HepG2 (cell line): ENCODE measurements at regions not wholly inside any gene's neighbourhood (a gene's known extent, or its start where the extent isn't known, plus 50 kb on each side); places are given as distances from the start of the nearest gene placed in this dataset.

Experiments
- ATAC-seq: fragments of 200-7000 bp; cut with Tn5 transposase; 3 replicates; pipeline ENCODE4 v1.9.1; 2020; ENCODE audit warnings: mild to moderate bottlenecking, moderate library complexity
- BruUV-seq: library from RNA; stranded (reverse); fragments of 400-500 nt; replicated peaks from 2 replicates; lab custom pipeline; 2021; lab: Mats Ljungman, UMichigan
- CTCF ChIA-PET: fragments of 300-600 bp; formaldehyde crosslinking; extraction: SDS; loops from one replicate; lab custom pipeline; 2021; ENCODE audit warnings: low total read pairs, inconsistent platforms, low intra/inter-chr PET ratio; lab: Yijun Ruan, JAX
- POLR2A ChIA-PET: fragments of 350-600 bp; sonication (Branson Sonifier 250); formaldehyde crosslinking; loops from one replicate; lab custom pipeline; 2020; ENCODE audit warnings: antibody characterized with exemption, inconsistent platforms; lab: Yijun Ruan, JAX
- DNase-seq: peaks from one replicate; pipeline ENCODE4 v3.0.0-alpha.2; 2015; ENCODE audit warnings: low spot score
- FAIRE-seq: peaks from 3 replicates; lab custom pipeline; 2011; peaks lifted over from hg19 to GRCh38; lab: Jason Lieb, UNC
- H2AFZ ChIP-seq: one replicate; pipeline ENCODE4 v1.6.1; 2011; ENCODE audit warnings: low read length, inconsistent platforms
- H3K27ac ChIP-seq: fragments of 300-600 bp; 3 replicates; pipeline ENCODE4 v1.8.0; 2011; ENCODE audit warnings: mixed run types, mild to moderate bottlenecking, mixed read lengths, low read length, inconsistent platforms; ENCODE audit not compliant: insufficient read depth; ENCODE audit errors: extremely low read length
- H3K27me3 ChIP-seq, 2 experiments: fragments of 200-600 bp in 1 of 2; 2 replicates in 1 of 2; 3 replicates in 1 of 2; pipeline versions ENCODE4 v1.6.0 to v1.8.0; 2011; ENCODE audit warnings: low read length in 2 of 2, mild to moderate bottlenecking in 2 of 2, moderate library complexity in 2 of 2, inconsistent platforms in 1 of 2; ENCODE audit not compliant: insufficient read depth in 2 of 2, control insufficient read depth in 1 of 2
- H3K36me3 ChIP-seq, 2 experiments: fragments of 200-600 bp in 1 of 2; replicated peaks in 1 of 2; 2 replicates in 1 of 2; 3 replicates in 1 of 2; pipeline versions ENCODE4 v1.5.1 to v1.8.0; 2011; ENCODE audit warnings: low read length in 2 of 2, inconsistent platforms in 1 of 2; ENCODE audit not compliant: insufficient read depth in 2 of 2, control insufficient read depth in 1 of 2
- H3K4me1 ChIP-seq: 2 replicates; pipeline ENCODE4 v1.5.1; 2012; ENCODE audit warnings: low read length, inconsistent platforms; ENCODE audit not compliant: insufficient read depth
- H3K4me2 ChIP-seq: 2 replicates; pipeline ENCODE4 v1.6.0; 2011; ENCODE audit warnings: low read depth, low read length, inconsistent platforms
- H3K4me3 ChIP-seq, 3 experiments: fragments of 200-600 bp in 1 of 3; sonication (generic), shearing (Covaris generic) in 1 of 3; replicated peaks in 1 of 3; 2 replicates each; pipeline ENCODE4 v1.5.1; 2011 to 2016; ENCODE audit warnings: low read length in 3 of 3, inconsistent platforms in 2 of 3, low read depth in 2 of 3, mild to moderate bottlenecking in 2 of 3, control low read depth in 1 of 3, mixed read lengths in 1 of 3; ENCODE audit not compliant: insufficient read depth in 1 of 3
- H3K79me2 ChIP-seq: one replicate; pipeline ENCODE4 v1.6.1; 2011; ENCODE audit warnings: low read length, inconsistent platforms; ENCODE audit not compliant: insufficient read depth
- H3K9ac ChIP-seq: 2 replicates; pipeline ENCODE4 v1.6.0; 2011; ENCODE audit warnings: mild to moderate bottlenecking, low read depth, low read length, inconsistent platforms; ENCODE audit not compliant: insufficient read depth
- H3K9me3 ChIP-seq: 2 replicates; pipeline ENCODE4 v1.5.1; 2012; ENCODE audit warnings: mild to moderate bottlenecking, low read length
- H4K20me1 ChIP-seq: 2 replicates; pipeline ENCODE4 v1.6.0; 2011; ENCODE audit warnings: inconsistent platforms, mild to moderate bottlenecking, low read length, moderate library complexity; ENCODE audit not compliant: insufficient read depth
- ATAD3A ChIP-seq: sonication (generic); formaldehyde crosslinking; IDR thresholded peaks from 2 replicates; pipeline ENCODE4 v1.4.0; 2020; ENCODE audit warnings: missing genetic modification reagents
- E2F5 ChIP-seq: sonication (generic); formaldehyde crosslinking; conservative IDR thresholded peaks from 2 replicates; pipeline ENCODE4 v1.4.0; 2020; ENCODE audit warnings: missing genetic modification reagents
- ELF3 ChIP-seq: IDR thresholded peaks from 2 replicates; pipeline ENCODE4 v1.6.1; 2016; ENCODE audit warnings: missing genetic modification reagents, missing compliant biosample characterization
- FOXA3 ChIP-seq: IDR thresholded peaks from 2 replicates; pipeline ENCODE4 v1.6.1; 2016; ENCODE audit warnings: missing genetic modification reagents, missing compliant biosample characterization
- IRF9 ChIP-seq: sonication (generic); formaldehyde crosslinking; IDR thresholded peaks from 2 replicates; pipeline ENCODE4 v1.8.0; 2022; ENCODE audit warnings: missing genetic modification reagents, mild to moderate bottlenecking, borderline replicate concordance
- KAT7 ChIP-seq: IDR thresholded peaks from 2 replicates; pipeline ENCODE4 v1.6.1; 2018; ENCODE audit warnings: borderline replicate concordance, missing compliant biosample characterization
- KDM3A ChIP-seq: IDR thresholded peaks from 2 replicates; pipeline ENCODE4 v1.6.1; 2018; ENCODE audit warnings: low read depth, missing compliant biosample characterization
- MAFG ChIP-seq: sonication (generic); formaldehyde crosslinking; IDR thresholded peaks from 2 replicates; pipeline ENCODE4 v1.5.1; 2020; ENCODE audit warnings: mild to moderate bottlenecking, missing genetic modification reagents
- MAFK ChIP-seq, 2 experiments: IDR thresholded peaks in 1 of 2; conservative IDR thresholded peaks in 1 of 2; 2 replicates each; pipeline ENCODE4 v1.6.1; 2011; ENCODE audit warnings: improper control_type of control experiment in 2 of 2, low read length in 2 of 2
- MTERF4 ChIP-seq: sonication (generic); formaldehyde crosslinking; IDR thresholded peaks from 2 replicates; pipeline ENCODE4 v1.8.0; 2023; ENCODE audit warnings: mild to moderate bottlenecking, missing genetic modification reagents
- PCBP2 ChIP-seq: fragments of 200-400 bp; formaldehyde crosslinking; optimal IDR thresholded peaks from 2 replicates; pipeline ENCODE3; 2018; ENCODE audit warnings: low read length, low read depth; ENCODE audit not compliant: poor library complexity, severe bottlenecking
- SETDB1 ChIP-seq: sonication (generic); formaldehyde crosslinking; IDR thresholded peaks from 2 replicates; pipeline ENCODE4 v1.5.1; 2020; ENCODE audit warnings: missing genetic modification reagents, mild to moderate bottlenecking, borderline replicate concordance
- STAT5B ChIP-seq: sonication (generic); formaldehyde crosslinking; IDR thresholded peaks from 2 replicates; pipeline ENCODE4 v1.4.0; 2020; ENCODE audit warnings: missing genetic modification reagents
- YY1 ChIP-seq: IDR thresholded peaks from 2 replicates; pipeline ENCODE4 v1.6.1; 2011; ENCODE audit warnings: low read length, low read depth, moderate library complexity, mild to moderate bottlenecking; ENCODE audit not compliant: insufficient read depth, insufficient replicate concordance
- ZNF138 ChIP-seq: sonication (generic); formaldehyde crosslinking; IDR thresholded peaks from 2 replicates; pipeline ENCODE4 v1.5.0; 2020; ENCODE audit warnings: mild to moderate bottlenecking, low read depth, missing genetic modification reagents
- ZNF382 ChIP-seq: sonication (generic); formaldehyde crosslinking; IDR thresholded peaks from 2 replicates; pipeline ENCODE4 v1.5.0; 2020; ENCODE audit warnings: missing genetic modification reagents, mild to moderate bottlenecking, borderline replicate concordance
- ZNF550 ChIP-seq: sonication (generic); formaldehyde crosslinking; IDR thresholded peaks from 2 replicates; pipeline ENCODE4 v1.4.0; 2020; ENCODE audit warnings: mild to moderate bottlenecking, missing genetic modification reagents, borderline replicate concordance
- ZNF605 ChIP-seq: sonication (generic); formaldehyde crosslinking; IDR thresholded peaks from 2 replicates; pipeline ENCODE4 v1.8.0; 2022; ENCODE audit warnings: mild to moderate bottlenecking, missing genetic modification reagents
- ZSCAN29 ChIP-seq: sonication (generic); formaldehyde crosslinking; conservative IDR thresholded peaks from 2 replicates; pipeline ENCODE4 v1.4.0; 2020; ENCODE audit warnings: mild to moderate bottlenecking, missing genetic modification reagents
- WGBS: methylation state at CpG from one replicate; pipeline ENCODE4 v1.1.6; 2017; ENCODE audit warnings: low lambda C conversion rate; 5-methylcytosine and 5-hydroxymethylcytosine counted together
- in situ Hi-C: cut with HindIII; loops from 2 replicates; pipeline ENCODE4 v1.10.0; 2017; ENCODE audit warnings: low pct_unique_long_range_greater_than_20kb; ENCODE audit not compliant: extremely low pct_ligation_motif_present
- intact Hi-C: fragments of 100-400 bp; cut with micrococcal nuclease; formaldehyde crosslinking; loops from one replicate; pipeline ENCODE4 v1.10.0; 2022; ENCODE audit not compliant: unreplicated experiment
- TF ChIP-seq, protein P1 (sequence below): sonication (generic); formaldehyde crosslinking; IDR thresholded peaks from 2 replicates; pipeline ENCODE4 v1.4.0; 2020; ENCODE audit warnings: missing genetic modification reagents

DNA sequence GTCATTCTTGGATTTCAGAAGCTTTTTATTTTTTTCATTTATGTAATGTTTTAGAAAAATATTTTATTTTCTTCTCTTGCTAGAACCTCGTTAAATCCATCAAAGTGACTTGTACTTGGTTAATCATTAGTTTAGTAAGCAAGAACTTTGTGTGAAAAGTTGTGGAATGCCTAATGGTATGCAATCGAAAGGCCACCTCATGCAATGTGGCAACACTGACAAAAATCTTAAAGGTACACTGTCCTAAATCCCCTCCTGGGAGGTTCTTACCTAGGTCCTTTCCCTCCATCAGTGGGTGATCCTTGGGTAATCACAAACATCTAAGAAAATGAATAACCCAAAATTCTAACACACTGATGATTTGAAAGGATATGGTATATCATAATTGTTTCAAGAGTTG lies 304.2 kb downstream of the DNAH5 start:
- H2AFZ ChIP-seq, result no peak overlapping the region
- ChIA-PET POLR2A (no interaction called here), CTCF (no interaction called here)
- no peaks in the 10 kb centered on the region for H3K79me2 ChIP-seq
- in situ Hi-C loops (no loop called here), intact Hi-C loops (no loop called here)
- ATAC-seq (no peak), DNase-seq (no peak), FAIRE-seq (no peak)
- peaks cover 51% of the 10 kb centered on the region for H3K9me3 ChIP-seq
- H3K36me3 ChIP-seq, result no peaks in the 10 kb centered on the region
- H3K27ac ChIP-seq, result no peak overlapping the region
- 3% methylated on average over 2 of the region's 2 CpGs for WGBS
- BruUV-seq, result no TSS peak
- no peaks in the 10 kb centered on the region for H3K4me1 ChIP-seq
- H4K20me1 ChIP-seq, result no peaks in the 10 kb centered on the region
- no peak overlapping the region for H3K4me2 ChIP-seq
- no peak overlapping the region for H3K4me3 ChIP-seq
- H3K27me3 ChIP-seq, result no peaks in the 10 kb centered on the region
- H3K9ac ChIP-seq, result no peak overlapping the region
- no peak for TF ChIP-seq ATAD3A (CRISPR knock-in tag)
- no peak for TF ChIP-seq YY1
- no peak for TF ChIP-seq KAT7 (CRISPR knock-in tag)
- no peak for TF ChIP-seq MAFK (conservative IDR thresholded peaks at IDR 0.05 in 1 of 2, IDR thresholded peaks at IDR 0.05 in 1 of 2; ENCODE audit: low read length in 2 of 2)
- no peak for TF ChIP-seq ZNF550 (CRISPR knock-in tag)
- TF ChIP-seq STAT5B (CRISPR knock-in tag), result no peak
- no peak for TF ChIP-seq MTERF4 (CRISPR knock-in tag)
- TF ChIP-seq ZNF382 (CRISPR knock-in tag), result no peak
- no peak for TF ChIP-seq ZNF605 (CRISPR knock-in tag)
- TF ChIP-seq, protein P1, sequence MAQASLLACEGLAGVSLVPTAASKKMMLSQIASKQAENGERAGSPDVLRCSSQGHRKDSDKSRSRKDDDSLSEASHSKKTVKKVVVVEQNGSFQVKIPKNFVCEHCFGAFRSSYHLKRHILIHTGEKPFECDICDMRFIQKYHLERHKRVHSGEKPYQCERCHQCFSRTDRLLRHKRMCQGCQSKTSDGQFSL (CRISPR knock-in tag), result no peak
- TF ChIP-seq IRF9, result no peak
- no peak for TF ChIP-seq ZSCAN29
- TF ChIP-seq ELF3 (CRISPR knock-in tag), result no peak
- no peak for TF ChIP-seq PCBP2
- TF ChIP-seq MAFG, result no peak
- TF ChIP-seq KDM3A (CRISPR knock-in tag), result no peak
- no peak for TF ChIP-seq SETDB1 (CRISPR knock-in tag)
- no peak for TF ChIP-seq E2F5
- TF ChIP-seq FOXA3 (CRISPR knock-in tag), result no peak
- TF ChIP-seq ZNF138 (CRISPR knock-in tag), result no peak
